OCI-LY7 (cell line): ENCODE measurements at regions not wholly inside any gene's neighbourhood (a gene's known extent, or its start where the extent isn't known, plus 50 kb on each side); places are given as distances from the start of the nearest gene placed in this dataset.

Source experiments
- EZH2phosphoT487 ChIP-seq: fragments of 200-600 bp; sonication (generic); IDR thresholded peaks from 2 replicates; pipeline ENCODE4 v1.6.1; 2018; ENCODE audit warnings: low read depth, borderline replicate concordance, mild to moderate bottlenecking, mixed run types, antibody characterized with exemption, low read length, moderate library complexity, mixed read lengths
- TF ChIP-seq, protein P1 (sequence below): fragments of 200-600 bp; sonication (generic); conservative IDR thresholded peaks from 2 replicates; pipeline ENCODE4 v1.5.1; 2014; ENCODE audit warnings: mild to moderate bottlenecking, antibody characterized with exemption, low read length, moderate library complexity, mixed read lengths

DNA sequence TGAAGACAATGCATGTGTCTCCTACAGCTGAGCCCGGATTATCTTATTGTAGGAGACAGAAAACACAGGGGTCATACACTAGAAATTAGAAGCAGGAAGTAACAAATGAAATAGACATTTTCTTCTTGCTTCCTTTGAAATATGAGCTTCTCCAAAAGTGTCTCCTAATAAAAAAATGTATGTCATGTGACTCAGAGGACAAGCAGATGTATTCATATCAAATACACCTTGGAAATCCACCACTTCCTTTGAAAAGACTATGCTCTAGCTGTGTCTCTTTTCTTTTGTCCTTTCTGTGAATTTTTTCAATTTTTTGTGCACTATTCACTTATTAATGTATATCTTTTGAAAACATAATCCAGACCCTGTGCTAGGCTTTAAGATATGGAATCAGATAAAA lies 1906.2 kb downstream of the C4orf33 start:
- TF ChIP-seq, protein P1, sequence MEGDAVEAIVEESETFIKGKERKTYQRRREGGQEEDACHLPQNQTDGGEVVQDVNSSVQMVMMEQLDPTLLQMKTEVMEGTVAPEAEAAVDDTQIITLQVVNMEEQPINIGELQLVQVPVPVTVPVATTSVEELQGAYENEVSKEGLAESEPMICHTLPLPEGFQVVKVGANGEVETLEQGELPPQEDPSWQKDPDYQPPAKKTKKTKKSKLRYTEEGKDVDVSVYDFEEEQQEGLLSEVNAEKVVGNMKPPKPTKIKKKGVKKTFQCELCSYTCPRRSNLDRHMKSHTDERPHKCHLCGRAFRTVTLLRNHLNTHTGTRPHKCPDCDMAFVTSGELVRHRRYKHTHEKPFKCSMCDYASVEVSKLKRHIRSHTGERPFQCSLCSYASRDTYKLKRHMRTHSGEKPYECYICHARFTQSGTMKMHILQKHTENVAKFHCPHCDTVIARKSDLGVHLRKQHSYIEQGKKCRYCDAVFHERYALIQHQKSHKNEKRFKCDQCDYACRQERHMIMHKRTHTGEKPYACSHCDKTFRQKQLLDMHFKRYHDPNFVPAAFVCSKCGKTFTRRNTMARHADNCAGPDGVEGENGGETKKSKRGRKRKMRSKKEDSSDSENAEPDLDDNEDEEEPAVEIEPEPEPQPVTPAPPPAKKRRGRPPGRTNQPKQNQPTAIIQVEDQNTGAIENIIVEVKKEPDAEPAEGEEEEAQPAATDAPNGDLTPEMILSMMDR = no peak
- TF ChIP-seq EZH2phosphoT487 = no peak
